HG03159 (cell line): ENCODE measurements at regions not wholly inside any gene's neighbourhood (a gene's known extent, or its start where the extent isn't known, plus 50 kb on each side); places are given as distances from the start of the nearest gene placed in this dataset.
"Not testable (repeated sequence)": the region's sequence is repeated elsewhere in the genome, so short reads cannot be mapped to it uniquely, and the experiment has no call there.

Experiments used
- ATAC-seq: cut with Tn5 transposase; IDR thresholded peaks from one replicate; pipeline ENCODE4 v1.9.1; 2021; ENCODE audit warnings: mild to moderate bottlenecking, moderate library complexity; ENCODE audit not compliant: unreplicated experiment

- ATAC-seq: no peak
Observed at GRCh38 chr12:96085475-96085874, 50.1 kb upstream of the LTA4H start.

- not testable (repeated sequence) for ATAC-seq
Observed at GRCh38 chr12:96086190-96086589, 50.8 kb upstream of the LTA4H start.

- ATAC-seq: no peak
Observed at GRCh38 chr12:96091833-96092232, 56.4 kb upstream of the LTA4H start.

- no peak for ATAC-seq
Observed at GRCh38 chr12:96093543-96094196, 58.3 kb upstream of the LTA4H start.

GRCh38 chr12:96094201-96094600 is 58.8 kb upstream of the LTA4H start:
- ATAC-seq: no peak

GRCh38 chr12:96098631-96099030 is 63.2 kb upstream of the LTA4H start:
- ATAC-seq: no peak

GRCh38 chr12:96099421-96099820 is 64.0 kb upstream of the LTA4H start:
- ATAC-seq: no peak

GRCh38 chr12:96099986-96100385 is 64.6 kb upstream of the LTA4H start:
- ATAC-seq: no peak

- ATAC-seq: no peak
Observed at GRCh38 chr12:96101806-96102205, 66.4 kb upstream of the LTA4H start.

- no peak for ATAC-seq
Observed at GRCh38 chr12:96103067-96103644, 67.8 kb upstream of the LTA4H start.

GRCh38 chr12:96104566-96104965 is 69.2 kb upstream of the LTA4H start:
- no peak for ATAC-seq

- no peak for ATAC-seq
Observed at GRCh38 chr12:96106137-96106536, 70.8 kb upstream of the LTA4H start.

GRCh38 chr12:96107236-96107635 is 71.8 kb upstream of the LTA4H start:
- no peak for ATAC-seq

GRCh38 chr12:96108321-96108720 is 72.9 kb upstream of the LTA4H start:
- no peak for ATAC-seq

- ATAC-seq: not testable (repeated sequence)
Observed at GRCh38 chr12:96108941-96109340, 73.6 kb upstream of the LTA4H start.

- no peak for ATAC-seq
Observed at GRCh38 chr12:96112733-96113132, 77.3 kb upstream of the LTA4H start.

- no peak for ATAC-seq
Observed at GRCh38 chr12:96117460-96117859, 76.7 kb upstream of the ELK3 start.

- peak; percentile 83 for ATAC-seq
Observed at GRCh38 chr12:96120359-96121100, 73.6 kb upstream of the ELK3 start.

- ATAC-seq: peak; percentile 51
Observed at GRCh38 chr12:96121271-96121711, 72.9 kb upstream of the ELK3 start.

GRCh38 chr12:96128292-96128691 is 65.9 kb upstream of the ELK3 start:
- ATAC-seq: not testable (repeated sequence)

- no peak for ATAC-seq
Observed at GRCh38 chr12:96130396-96131059, 63.6 kb upstream of the ELK3 start.
